Daoy (cell line): ENCODE measurements at regions not wholly inside any gene's neighbourhood (a gene's known extent, or its start where the extent isn't known, plus 50 kb on each side); places are given as distances from the start of the nearest gene placed in this dataset.
"Not testable (repeated sequence)": the region's sequence is repeated elsewhere in the genome, so short reads cannot be mapped to it uniquely, and the experiment has no call there.

Source experiments
- DNase-seq: peaks from one replicate; pipeline ENCODE4 v3.0.0-alpha.2; 2015; ENCODE audit warnings: low read depth

DNA sequence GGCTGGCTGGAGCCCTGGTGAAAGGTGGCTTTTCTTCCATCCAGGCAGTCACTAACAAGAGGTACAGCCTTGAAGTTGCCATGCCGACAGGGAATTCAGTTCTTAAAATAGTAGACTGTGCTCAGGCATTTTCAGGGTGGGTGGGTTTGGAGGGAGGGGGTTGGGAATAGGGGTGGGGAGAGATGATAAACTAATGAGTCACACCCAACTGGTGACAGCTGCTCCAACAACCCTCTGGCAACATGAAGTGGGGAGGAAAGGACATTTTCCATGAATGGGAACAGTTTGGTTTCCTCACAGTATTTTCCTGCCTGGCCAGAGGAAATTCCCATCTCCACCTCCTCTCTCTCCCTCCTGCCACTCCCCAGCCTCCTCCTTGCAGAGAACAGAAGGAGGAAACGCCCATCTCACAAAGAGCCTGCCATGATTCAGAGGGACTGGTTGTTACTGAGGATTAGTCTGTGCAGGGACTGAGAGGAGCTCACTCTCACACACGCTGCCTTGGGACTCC is 113.0 kb upstream of the SLC1A4 start:
- peak; percentile 87 for DNase-seq

DNA sequence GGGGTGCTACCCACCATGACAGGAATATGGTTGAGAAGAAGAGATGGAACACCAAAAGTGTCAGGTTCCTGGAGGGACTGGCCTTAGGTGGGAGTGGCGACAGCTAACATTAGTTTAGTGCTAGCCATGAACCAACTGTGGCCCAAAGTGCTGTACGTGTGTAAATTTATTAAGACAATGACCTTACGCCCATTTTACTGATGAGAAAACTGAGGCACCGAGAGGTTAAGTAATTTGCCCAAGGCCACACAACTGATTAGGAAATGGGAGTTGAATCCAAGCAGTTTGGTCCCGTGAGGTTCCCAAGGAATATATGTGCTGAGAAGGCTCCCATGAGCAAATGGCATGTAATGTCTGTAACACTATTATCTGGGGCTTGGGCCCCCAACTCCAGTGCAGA is 109.5 kb upstream of the SLC1A4 start:
- DNase-seq = no peak

DNA sequence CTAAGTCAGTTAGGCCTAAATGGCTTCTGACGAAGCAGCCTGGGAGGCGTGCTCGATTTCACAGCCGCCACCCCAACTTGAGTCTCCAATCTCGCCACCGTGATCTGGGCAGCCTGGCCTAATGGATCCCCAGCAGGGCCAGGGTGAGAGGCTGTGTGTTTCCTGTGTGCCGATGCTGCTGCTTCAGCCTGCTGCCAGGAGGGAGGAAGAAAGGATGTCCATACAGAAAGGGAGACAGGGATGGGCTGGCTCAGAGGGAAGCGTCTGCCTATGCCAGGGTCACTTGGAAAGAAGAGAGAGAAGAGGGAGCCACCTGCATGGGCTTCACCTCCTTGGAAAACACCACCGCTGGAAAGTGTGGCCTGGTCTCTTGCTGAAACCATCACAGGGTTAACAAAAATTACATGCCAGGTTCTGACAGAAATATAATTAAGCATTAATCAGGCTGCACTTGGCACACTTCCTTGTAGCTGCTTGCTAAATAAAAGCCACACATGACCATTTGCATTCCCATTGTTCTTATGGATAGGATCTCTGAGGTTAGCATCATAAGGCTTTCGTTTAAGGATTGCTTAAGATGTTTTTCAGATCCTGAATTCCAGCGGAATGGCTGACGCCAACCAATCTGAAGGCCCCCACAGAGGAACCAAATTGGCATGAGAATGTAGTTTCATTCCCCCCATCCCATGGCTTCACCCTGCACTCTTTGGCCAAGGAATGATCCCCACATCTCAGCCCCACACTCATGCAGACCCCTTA is 108.8 kb upstream of the SLC1A4 start:
- DNase-seq = no peak

DNA sequence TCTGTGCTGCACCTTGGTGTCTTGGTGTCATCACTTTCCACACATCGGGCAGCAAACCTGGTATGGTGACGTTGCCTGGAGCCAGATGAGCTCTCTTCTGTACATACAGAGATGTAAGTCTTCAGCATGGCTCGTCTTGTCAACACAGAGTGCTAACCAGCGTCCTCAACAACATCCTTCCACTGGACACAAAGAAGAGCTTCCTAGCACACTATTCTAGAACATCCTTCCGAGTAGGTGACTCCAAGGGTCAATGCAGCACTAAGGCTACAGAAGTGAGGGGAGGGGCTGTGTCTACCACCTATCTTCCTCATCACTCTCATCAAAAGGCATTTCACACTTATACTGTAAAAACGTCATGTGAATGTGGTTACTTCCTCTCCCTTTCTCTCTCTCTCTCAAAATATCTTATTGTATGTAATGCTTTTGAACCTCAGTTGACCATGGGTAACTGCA is 108.1 kb upstream of the SLC1A4 start:
- no peak for DNase-seq

DNA sequence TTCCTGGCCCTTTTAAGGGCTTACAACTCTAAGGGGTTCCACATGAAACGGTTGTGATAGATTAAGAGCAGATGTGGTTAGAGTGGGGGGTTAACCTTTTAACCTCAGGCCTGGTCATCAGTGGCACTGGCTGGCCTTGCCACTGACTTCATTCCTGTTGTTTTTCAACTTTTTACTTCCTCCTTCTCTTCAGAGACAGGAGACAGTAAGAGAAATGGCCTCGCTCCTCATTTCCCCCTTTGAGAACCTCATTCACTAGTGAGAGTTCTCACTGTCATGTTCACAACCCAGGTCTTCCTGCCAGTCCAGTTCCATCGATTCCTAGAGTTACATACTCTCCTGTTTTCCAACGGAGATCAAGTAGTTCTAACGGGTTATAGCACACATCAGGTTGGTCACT is 101.6 kb upstream of the SLC1A4 start:
- DNase-seq = no peak

DNA sequence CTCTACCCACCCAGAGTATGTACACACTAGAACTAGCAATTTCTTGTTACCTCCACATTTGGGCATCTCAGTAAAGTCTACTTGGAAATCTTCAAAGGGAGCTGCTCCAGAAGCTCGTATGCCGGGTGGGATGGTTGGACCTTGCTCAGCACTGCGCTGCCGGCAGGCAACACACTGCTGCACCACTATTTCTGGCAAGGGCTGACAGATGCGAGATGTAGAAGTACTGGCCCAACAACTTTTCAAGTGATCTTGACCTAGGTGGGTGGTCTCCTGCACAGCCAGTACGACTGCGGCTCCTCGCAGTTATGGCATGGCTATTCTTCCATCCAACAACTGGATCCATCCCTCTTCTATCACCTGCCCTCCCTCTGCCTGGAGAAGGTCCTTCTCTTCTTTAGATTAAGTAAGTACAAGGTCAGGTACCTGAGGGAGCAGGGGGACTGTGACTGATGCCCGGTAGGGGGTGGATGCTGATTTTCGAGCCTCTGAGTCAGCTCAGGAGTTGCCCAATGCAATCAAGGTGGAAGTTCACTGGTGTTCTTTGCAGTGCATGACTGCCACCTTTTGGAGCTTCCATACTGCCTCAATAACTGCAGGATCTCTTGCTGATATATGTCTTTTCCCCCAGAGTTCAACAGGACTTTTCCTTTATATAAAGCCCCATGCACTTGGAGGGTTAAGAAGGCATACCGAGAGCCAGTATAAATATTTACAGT is 100.4 kb upstream of the SLC1A4 start:
- peak; percentile 71 for DNase-seq

DNA sequence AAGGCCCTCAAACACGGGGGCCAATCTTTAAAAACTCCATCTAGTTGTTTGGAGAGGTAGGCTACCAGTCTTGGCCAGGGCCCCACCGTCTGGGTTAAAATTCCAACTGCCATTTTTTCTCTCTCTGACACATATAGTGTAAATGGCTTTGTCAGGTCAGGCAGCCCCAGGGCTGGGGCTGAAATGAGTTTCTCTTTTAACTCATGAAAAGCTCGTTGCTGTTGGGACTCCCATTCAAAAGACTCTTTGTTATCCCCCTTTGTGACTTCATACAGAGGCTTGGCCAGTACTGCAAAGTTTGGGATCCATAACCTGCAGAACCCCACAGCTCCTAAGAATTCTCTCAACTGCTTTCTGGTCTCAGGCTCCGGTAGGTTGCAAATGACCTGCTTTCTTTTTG is 99.4 kb upstream of the SLC1A4 start:
- DNase-seq = no peak

DNA sequence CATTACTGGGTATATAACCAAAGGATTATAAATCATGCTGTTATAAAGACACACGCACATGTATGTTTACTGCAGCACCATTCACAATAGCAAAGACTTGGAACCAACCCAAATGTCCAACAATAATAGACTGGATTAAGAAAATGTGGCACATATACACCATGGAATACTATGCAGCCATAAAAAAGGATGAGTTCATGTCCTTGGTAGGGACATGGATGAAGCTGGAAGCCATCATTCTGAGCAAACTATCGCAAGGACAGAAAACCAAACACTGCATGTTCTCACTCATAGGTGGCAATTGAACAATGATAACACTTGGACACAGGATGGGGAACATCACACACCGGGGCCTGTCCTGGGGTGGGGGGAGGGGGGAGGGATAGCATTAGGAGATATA is 92.6 kb upstream of the SLC1A4 start:
- not testable (repeated sequence) for DNase-seq

DNA sequence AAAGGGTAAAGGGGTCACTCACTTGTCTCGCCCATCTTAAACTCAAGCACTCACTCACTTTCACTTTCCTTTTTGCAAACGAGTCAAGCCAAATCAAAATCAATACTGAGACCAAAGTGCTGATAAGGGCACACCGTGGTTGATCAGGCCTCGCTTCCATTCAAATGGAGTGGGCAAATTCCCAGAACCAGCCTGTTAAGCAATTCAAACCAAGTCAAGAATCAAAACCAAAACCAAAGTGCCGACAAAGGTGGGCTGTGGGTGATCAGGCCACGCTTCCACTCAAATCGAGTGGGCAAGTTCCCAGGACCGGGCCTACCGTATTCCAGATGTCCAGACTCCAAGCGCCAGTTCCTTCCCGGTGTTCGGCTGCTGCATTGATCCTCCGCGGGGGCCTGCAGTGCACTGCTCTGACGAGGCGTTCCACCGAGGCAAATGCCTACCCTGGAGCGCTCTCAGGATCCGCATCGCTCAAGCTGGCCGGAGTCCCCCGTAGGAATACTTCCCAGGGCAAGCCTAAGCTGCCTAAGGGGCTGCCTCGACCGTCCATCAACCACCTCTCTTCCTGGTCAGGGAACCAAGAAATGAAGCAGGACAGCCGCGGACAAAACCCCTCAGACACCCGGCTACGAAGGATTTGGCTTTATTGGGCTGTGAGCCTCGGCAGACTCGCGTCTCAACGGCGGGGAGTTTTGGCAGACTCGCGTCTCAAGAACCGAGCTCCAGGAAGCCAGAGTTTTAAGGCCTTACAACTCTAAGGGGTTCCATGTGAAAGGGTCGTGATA is 89.9 kb upstream of the SLC1A4 start:
- DNase-seq = no peak

DNA sequence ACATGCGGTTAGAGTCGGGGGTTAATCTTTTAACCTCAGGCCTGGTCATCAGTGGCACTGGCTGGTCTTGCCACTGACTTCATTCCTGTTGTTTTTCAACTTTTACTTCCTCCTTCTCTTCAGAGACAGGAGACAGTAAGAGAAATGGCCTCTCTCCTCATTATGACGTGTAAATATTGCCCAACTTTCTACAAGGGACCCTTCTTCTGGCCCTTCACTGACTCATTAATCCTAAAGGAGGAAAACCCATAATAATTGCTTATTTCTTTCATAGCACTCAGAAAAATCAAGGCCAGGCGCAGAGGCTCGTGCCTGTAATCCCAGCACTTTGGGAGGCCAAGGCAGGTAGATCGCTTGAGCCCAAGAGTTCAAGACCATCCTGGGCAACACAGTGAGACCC is 89.3 kb upstream of the SLC1A4 start:
- DNase-seq = not testable (repeated sequence)

DNA sequence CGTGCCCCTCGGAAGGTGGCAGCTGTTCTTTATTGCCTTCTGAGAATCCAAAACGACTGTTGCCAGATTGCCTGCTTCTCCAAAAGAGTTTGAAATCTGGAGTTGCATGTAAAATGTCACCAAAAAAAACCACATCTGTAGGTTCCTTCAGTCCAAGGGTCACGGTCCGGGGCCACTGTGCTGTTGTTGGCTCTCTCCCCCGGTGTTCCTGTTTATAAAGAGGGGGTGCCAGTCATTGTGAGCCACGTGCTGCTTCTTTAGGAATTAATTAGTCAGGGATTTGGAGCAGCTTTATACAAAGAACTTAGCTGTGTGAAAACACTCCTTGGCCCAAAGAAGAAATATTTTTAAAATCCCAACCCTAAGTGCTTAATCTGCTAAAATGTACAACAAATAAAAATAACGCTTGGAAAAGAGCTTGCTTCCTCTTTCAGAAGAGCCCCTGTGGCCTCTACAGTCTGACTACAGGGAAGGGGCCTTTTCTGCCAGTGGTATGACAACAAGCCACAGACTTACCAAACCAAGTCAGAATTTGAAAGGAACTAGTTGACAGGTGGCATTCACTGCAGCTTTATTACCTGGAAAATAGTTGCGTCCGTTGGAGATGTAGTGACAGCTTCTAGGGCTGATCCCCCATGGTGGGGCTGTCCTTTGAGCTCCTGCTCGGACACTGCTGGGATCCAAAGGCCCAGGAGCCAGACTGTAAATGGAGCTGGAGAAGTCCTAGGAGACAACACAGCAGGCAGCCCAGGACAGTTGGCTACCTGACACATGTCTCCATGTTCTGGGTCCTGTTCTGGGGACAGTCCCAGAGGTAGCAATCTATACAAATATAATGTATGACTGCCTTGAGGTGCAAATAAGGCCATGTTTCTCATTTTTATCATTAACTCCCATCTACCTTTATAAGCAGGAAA is 84.5 kb upstream of the SLC1A4 start:
- no peak for DNase-seq

DNA sequence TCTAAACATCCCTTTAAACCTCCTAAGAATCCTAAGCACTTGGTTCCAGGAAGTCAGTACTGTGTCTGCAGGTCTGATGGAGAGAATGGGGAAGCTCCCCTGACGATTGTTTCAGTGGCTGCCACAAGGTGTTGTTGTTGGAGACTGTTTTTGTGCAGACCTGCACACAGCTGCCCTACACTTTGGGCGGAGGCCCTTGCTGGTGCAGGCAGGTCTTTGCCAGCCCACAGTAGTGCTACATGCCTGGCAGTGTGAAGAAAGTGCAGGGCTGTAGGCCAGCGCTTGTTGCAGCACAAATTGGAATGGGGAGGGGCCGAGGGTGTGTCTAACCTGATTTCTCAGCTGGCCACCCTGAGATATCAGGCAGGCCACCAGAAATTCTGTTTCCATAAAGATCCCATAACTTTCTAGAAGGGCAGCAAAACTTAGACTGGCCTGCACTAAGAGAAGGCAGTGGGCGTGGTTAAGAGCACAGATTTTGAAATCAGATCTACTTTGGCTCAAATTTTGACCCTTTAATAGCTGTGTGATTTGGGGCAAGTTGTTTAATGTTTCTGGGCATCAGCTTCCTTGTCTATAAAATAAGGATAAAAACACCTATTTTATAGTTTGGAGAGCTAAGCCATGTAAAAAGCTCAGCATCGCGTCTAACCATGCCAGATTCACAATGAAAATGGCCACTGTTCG is 83.7 kb upstream of the SLC1A4 start:
- DNase-seq = no peak

DNA sequence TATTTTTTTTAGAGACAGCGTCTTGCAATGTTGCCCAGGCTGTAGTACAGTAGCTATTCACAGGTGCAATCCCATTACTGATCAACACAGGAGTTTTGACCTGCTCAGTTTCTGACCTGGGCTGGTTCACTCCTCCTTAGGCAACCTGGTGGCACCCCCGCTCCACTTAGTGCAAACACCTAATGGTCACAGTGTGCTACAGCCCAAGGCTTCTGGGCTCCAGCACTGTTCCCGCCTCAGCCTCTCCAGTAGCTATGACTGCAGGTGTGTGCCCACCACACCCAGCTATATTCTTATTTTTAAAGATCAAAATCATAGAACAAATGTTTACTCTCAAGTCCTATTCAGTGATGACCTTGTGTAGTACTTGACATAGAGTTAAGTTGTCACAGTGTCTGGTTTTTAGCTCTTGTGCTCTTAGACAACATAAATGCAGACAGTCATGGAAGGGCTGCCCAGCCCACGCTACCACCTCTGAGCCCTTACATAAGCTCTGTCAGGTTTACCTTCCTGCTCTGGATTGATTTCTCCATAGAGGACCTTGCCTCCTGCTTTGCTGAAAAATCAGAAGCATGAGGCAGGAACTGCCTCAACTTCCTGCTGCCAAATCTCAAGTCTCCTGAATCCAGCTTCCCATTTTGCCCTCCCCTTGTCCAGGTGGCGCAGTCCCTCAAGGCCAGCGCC is 82.2 kb upstream of the SLC1A4 start:
- DNase-seq = no peak

DNA sequence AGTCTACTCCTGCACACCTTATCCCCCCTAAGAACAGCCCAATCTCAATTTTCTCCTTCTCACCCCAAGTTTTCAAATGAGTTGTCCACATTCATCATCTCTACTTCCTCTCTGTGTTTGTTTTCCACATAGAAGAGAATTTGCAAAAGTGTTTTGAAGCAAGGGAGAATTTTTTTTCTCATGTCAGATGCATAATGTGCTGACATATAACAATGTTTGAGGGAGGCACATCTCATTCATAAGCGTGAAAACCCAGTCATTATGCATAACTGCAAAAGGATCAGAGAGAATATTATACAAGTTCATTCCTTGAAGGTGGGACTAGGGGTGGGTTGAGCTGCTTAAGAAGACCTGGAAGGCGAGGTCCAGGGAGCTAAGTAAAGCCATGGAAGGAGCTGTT is 80.8 kb upstream of the SLC1A4 start:
- no peak for DNase-seq

DNA sequence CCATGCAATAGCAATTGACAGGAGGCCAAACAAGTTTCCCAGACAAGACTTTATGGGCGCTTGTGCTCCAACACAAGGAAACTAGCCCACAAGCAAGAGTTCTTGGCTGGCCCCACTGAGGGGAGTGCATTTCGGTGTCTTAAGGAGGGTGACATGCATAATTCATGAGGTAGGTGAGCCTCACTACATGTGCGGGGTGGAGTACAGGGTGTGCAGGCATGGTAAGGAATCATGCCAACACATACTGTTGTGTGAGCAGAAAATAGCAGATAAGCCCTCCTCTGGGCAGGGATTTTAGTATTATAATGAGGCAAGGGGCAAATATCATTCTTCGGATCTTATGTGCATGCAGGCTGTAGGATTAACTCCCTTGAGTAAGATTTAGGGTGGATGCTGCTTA is 78.7 kb upstream of the SLC1A4 start:
- no peak for DNase-seq

DNA sequence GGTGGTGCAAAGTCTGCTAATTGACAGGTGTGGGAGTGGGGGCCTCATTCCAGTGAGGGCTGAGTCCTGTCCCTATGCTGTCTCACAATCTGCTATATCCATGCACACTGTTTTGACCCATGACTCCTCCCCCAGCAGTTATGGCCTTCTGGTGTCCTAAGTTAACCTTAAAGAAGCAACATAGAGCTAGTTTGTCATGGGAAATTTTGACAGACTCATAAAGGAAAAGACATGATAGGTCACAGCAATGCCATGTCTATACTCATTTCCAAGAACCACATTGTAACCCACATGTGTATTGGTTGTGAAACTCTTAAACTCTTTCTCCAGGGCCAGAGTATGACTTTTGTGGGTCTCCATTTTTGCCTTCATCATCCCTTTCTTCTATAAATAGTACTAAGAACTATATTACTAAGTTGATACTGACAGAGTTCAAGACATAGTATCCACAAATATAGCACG is 78.2 kb upstream of the SLC1A4 start:
- DNase-seq = no peak

DNA sequence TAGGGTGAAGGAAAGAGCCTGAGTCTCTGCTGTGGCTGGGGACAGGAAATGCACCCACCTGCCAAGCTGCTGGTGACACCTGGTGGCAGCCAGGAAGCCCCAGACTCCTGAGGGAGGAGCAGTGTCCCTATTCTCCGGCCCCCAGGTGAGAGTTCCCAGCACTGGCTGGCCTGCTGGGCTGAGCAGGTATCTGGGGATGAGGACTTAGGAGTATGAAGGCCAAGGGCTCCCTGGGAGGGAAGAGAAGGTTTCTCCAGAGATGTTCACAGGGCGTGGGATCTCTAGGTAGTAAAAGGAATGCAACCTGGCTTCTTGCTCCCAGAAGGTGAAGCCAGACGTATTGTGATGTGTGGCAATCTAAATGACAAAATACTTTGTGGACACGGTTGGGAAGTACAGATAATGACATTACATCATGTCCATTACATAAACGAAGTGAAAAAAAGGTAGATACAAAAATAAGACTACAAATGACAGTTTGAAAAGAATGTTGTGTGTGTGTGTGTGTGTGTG is 75.8 kb upstream of the SLC1A4 start:
- peak; percentile 30 for DNase-seq

DNA sequence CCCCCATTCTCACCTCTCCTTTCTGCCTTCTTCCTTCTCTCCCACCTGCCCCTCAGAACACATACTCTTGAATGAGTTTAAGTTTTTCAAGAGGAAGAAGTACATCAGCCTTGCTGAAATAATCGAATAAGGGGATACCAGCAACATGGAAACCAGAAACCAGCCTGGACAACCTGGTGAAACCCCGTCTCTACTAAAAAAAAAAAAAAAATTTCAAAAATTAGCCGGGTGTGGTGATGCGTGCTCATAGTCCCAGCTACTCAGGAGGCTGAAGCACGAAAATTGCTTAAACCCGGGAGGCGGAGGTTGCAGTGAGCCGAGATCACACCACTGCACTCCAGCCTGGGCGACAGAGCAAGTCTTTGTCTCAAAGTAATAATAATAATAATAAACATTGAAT is 75.0 kb upstream of the SLC1A4 start:
- no peak for DNase-seq

DNA sequence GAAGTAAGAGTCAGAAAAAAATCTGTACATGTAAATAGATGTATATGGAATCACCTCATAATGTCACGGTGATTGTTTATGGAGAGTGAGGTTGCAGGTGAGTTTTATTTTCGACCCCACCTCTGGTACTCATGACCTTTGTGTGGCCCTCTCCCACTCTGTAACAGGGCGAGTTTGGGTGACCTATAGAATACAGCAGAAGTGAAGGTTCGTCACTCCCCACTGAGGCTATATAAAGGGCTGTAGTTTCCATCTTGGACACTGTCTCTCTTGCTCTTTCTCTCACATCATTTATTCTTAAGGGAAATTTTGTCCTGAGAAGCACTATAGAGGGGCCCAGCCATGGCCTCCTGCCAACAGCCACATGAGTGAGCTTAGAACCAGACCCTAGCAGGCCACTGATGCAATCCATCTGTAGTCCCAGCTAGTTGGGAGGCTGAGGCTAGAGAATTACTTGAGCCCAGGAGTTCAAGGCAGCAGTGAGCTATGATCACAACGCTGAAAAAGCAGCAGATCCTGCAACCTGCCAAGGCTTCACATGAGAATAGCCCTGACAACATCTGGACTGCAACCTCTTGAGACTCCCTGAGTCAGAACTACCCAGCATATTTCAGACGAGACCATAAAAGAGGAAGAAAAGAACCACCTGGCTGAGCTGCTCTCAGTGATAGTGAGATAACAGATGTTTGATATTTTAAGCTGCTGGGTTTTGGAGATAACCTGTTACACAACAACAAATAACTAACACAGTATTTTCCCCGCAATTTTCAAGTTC is 74.3 kb upstream of the SLC1A4 start:
- no peak for DNase-seq
